Naive B cell (primary cell): ENCODE measurements at regions not wholly inside any gene's neighbourhood (a gene's known extent, or its start where the extent isn't known, plus 50 kb on each side); places are given as distances from the start of the nearest gene placed in this dataset.
"Not testable (repeated sequence)": the region's sequence is repeated elsewhere in the genome, so short reads cannot be mapped to it uniquely, and the experiment has no call there.

Experiments
- ATAC-seq, 2 donors: fragments of 150-1000 bp; cut with Tn5 transposase; 2 replicates each; pipeline ENCODE4 v1.10.0; 2021; ENCODE audit warnings: low read depth in 2 of 2, mild to moderate bottlenecking in 2 of 2, moderate library complexity in 2 of 2
- DNase-seq: peaks from one replicate; pipeline ENCODE4 v3.0.0; 2022
- H3K27ac Mint-ChIP-seq, 6 donors: one replicate each; pipeline ENCODE4 v1.8.0; 2020 to 2022; ENCODE audit warnings: mild to moderate bottlenecking in 6 of 6, mixed read lengths in 6 of 6, moderate library complexity in 5 of 6, inconsistent platforms in 2 of 6
- H3K27me3 Mint-ChIP-seq, 3 donors: one replicate each; pipeline ENCODE4 v1.8.0; 2021 to 2022; ENCODE audit warnings: mixed read lengths in 3 of 3, mild to moderate bottlenecking in 1 of 3
- H3K36me3 Mint-ChIP-seq, 2 donors: one replicate each; pipeline ENCODE4 v1.8.0; 2020 to 2022; ENCODE audit warnings: mixed read lengths in 2 of 2, inconsistent platforms in 1 of 2, mild to moderate bottlenecking in 1 of 2
- H3K4me1 Mint-ChIP-seq, 3 donors: one replicate each; pipeline ENCODE4 v1.8.0; 2020 to 2022; ENCODE audit warnings: mixed read lengths in 3 of 3, inconsistent platforms in 1 of 3, mild to moderate bottlenecking in 1 of 3, moderate library complexity in 1 of 3
- H3K4me3 Mint-ChIP-seq, 8 donors: one replicate each; pipeline ENCODE4 v1.8.0; 2020 to 2022; ENCODE audit warnings: mild to moderate bottlenecking in 8 of 8, mixed read lengths in 8 of 8, moderate library complexity in 8 of 8, inconsistent platforms in 2 of 8
- H3K9me3 Mint-ChIP-seq, 7 donors: one replicate each; pipeline ENCODE4 v1.8.0; 2020 to 2022; ENCODE audit warnings: mixed read lengths in 7 of 7, mild to moderate bottlenecking in 5 of 7, inconsistent platforms in 2 of 7, moderate library complexity in 1 of 7

GRCh38 chr17:63019138-63019873 is 53.3 kb downstream of the TANC2 start:
- Mint-ChIP-seq H3K27ac (no peak overlapping the region), H3K27me3 (no peaks in the 10 kb centered on the region), H3K36me3 (peaks cover 0 to 10% of the 10 kb centered on the region in 2 donors), H3K4me1 (no peaks in the 10 kb centered on the region), H3K4me3 (no peak overlapping the region), H3K9me3 (peaks cover 0 to 8% (median 0%) of the 10 kb centered on the region in 7 donors)
- no peak for DNase-seq
- ATAC-seq: no peak

- ATAC-seq: no peak
- Mint-ChIP-seq H3K9me3 (peaks cover 0 to 8% (median 0%) of the 10 kb centered on the region in 7 donors), H3K27me3 (no peaks in the 10 kb centered on the region), H3K4me3 (no peak overlapping the region), H3K27ac (no peak overlapping the region), H3K36me3 (peaks cover 0 to 4% of the 10 kb centered on the region in 2 donors), H3K4me1 (no peaks in the 10 kb centered on the region)
- no peak for DNase-seq
Measured at GRCh38 chr17:63022567-63022966, 56.5 kb downstream of the TANC2 start.

- H3K27ac Mint-ChIP-seq: peak overlapping the region in 1 of 6 donors; percentile 12
Measured at GRCh38 chr17:63023049-63023448, 57.0 kb downstream of the TANC2 start.

GRCh38 chr17:63024201-63024600 is 58.2 kb downstream of the TANC2 start:
- H3K27ac Mint-ChIP-seq: no peak overlapping the region
- no peak for DNase-seq
- H3K9me3 Mint-ChIP-seq: peaks cover 0 to 8% (median 0%) of the 10 kb centered on the region in 7 donors
- H3K4me3 Mint-ChIP-seq: no peak overlapping the region
- ATAC-seq: no peak
- H3K36me3 Mint-ChIP-seq: no peaks in the 10 kb centered on the region
- H3K27me3 Mint-ChIP-seq: no peaks in the 10 kb centered on the region
- peaks cover 0 to 3% (median 0%) of the 10 kb centered on the region in 3 donors for H3K4me1 Mint-ChIP-seq

More at GRCh38 chr17:63023049-63023448, 57.0 kb downstream of the TANC2 start:
- Mint-ChIP-seq H3K36me3 (peaks cover 0 to 4% of the 10 kb centered on the region in 2 donors), H3K4me3 (no peak overlapping the region), H3K4me1 (peaks cover 0 to under 1% (median 0%) of the 10 kb centered on the region in 3 donors), H3K9me3 (peaks cover 0 to 8% (median 0%) of the 10 kb centered on the region in 7 donors), H3K27me3 (no peaks in the 10 kb centered on the region)
- no peak for ATAC-seq
- DNase-seq: no peak

- Mint-ChIP-seq H3K4me1 (peaks cover 0 to 3% (median 0%) of the 10 kb centered on the region in 3 donors), H3K4me3 (no peak overlapping the region), H3K27me3 (no peaks in the 10 kb centered on the region), H3K27ac (no peak overlapping the region), H3K36me3 (no peaks in the 10 kb centered on the region), H3K9me3 (peaks cover 0 to 8% (median 0%) of the 10 kb centered on the region in 7 donors)
- DNase-seq (no peak), ATAC-seq (no peak)
Measured at GRCh38 chr17:63024716-63025115, 58.7 kb downstream of the TANC2 start.

- H3K4me1 Mint-ChIP-seq, DNase-seq, ATAC-seq, H3K4me3 Mint-ChIP-seq, H3K27me3 Mint-ChIP-seq, H3K36me3 Mint-ChIP-seq, H3K9me3 Mint-ChIP-seq: not testable (repeated sequence)
- H3K27ac Mint-ChIP-seq: peak overlapping the region in 1 of 6 donors; percentile 0
Measured at GRCh38 chr17:63025637-63026036, 59.6 kb downstream of the TANC2 start.

GRCh38 chr17:63029541-63029940 is 63.5 kb downstream of the TANC2 start:
- Mint-ChIP-seq H3K4me3 (no peak overlapping the region), H3K27me3 (no peaks in the 10 kb centered on the region), H3K9me3 (peaks cover 0 to 2% (median 0%) of the 10 kb centered on the region in 7 donors), H3K36me3 (peaks cover 0 to 4% of the 10 kb centered on the region in 2 donors), H3K4me1 (peaks cover 0 to 5% (median 3%) of the 10 kb centered on the region in 3 donors), H3K27ac (no peak overlapping the region)
- ATAC-seq: no peak
- DNase-seq: no peak

GRCh38 chr17:63032142-63032541 is 66.1 kb downstream of the TANC2 start:
- H3K9me3 Mint-ChIP-seq: peaks cover 0 to 2% (median 0%) of the 10 kb centered on the region in 7 donors
- peaks cover 0 to 4% of the 10 kb centered on the region in 2 donors for H3K36me3 Mint-ChIP-seq
- no peaks in the 10 kb centered on the region for H3K27me3 Mint-ChIP-seq
- no peak overlapping the region for H3K27ac Mint-ChIP-seq
- ATAC-seq (no peak), DNase-seq (no peak)
- peaks cover 7 to 18% (median 8%) of the 10 kb centered on the region in 3 donors for H3K4me1 Mint-ChIP-seq
- H3K4me3 Mint-ChIP-seq: no peak overlapping the region

- DNase-seq (no peak), ATAC-seq (no peak)
- Mint-ChIP-seq H3K27ac (no peak overlapping the region), H3K4me3 (no peak overlapping the region), H3K9me3 (peaks cover 0 to 2% (median 0%) of the 10 kb centered on the region in 7 donors), H3K27me3 (no peaks in the 10 kb centered on the region), H3K36me3 (peaks cover 0 to 4% of the 10 kb centered on the region in 2 donors), H3K4me1 (peaks cover 6 to 18% (median 8%) of the 10 kb centered on the region in 3 donors)
Measured at GRCh38 chr17:63033142-63033541, 67.1 kb downstream of the TANC2 start.

GRCh38 chr17:63035271-63035670 is 69.2 kb downstream of the TANC2 start:
- Mint-ChIP-seq H3K27ac (peak overlapping the region in 1 of 6 donors; percentile 17), H3K4me1 (peaks cover 4 to 18% (median 12%) of the 10 kb centered on the region in 3 donors), H3K4me3 (no peak overlapping the region), H3K36me3 (peaks cover 0 to 4% of the 10 kb centered on the region in 2 donors), H3K27me3 (no peaks in the 10 kb centered on the region), H3K9me3 (peaks cover 0 to 2% (median 0%) of the 10 kb centered on the region in 7 donors)
- ATAC-seq: no peak
- DNase-seq: no peak

GRCh38 chr17:63035695-63036094 is 69.7 kb downstream of the TANC2 start:
- peaks cover 0 to 2% (median 0%) of the 10 kb centered on the region in 7 donors for H3K9me3 Mint-ChIP-seq
- peak overlapping the region in 1 of 8 donors; percentile 2 for H3K4me3 Mint-ChIP-seq
- H3K27ac Mint-ChIP-seq: peak overlapping the region in 3 of 6 donors; percentile 1 to 17 (median 17)
- no peaks in the 10 kb centered on the region for H3K27me3 Mint-ChIP-seq
- DNase-seq (peak; percentile 9), ATAC-seq (peak; percentile 75 to 76)
- H3K4me1 Mint-ChIP-seq: peaks cover 4 to 18% (median 12%) of the 10 kb centered on the region in 3 donors
- H3K36me3 Mint-ChIP-seq: peaks cover 0 to 4% of the 10 kb centered on the region in 2 donors

- ATAC-seq: no peak
- Mint-ChIP-seq H3K4me3 (no peak overlapping the region), H3K27me3 (no peaks in the 10 kb centered on the region), H3K36me3 (no peaks in the 10 kb centered on the region), H3K9me3 (no peaks in the 10 kb centered on the region), H3K27ac (peak overlapping the region in 1 of 6 donors; percentile 55), H3K4me1 (peaks cover 4 to 13% (median 12%) of the 10 kb centered on the region in 3 donors)
- DNase-seq: no peak
Measured at GRCh38 chr17:63039342-63039741, 73.3 kb downstream of the TANC2 start.

- H3K4me3 Mint-ChIP-seq: no peak overlapping the region
- H3K4me1 Mint-ChIP-seq: peaks cover 4 to 13% (median 12%) of the 10 kb centered on the region in 3 donors
- no peak for DNase-seq
- peak overlapping the region in 1 of 6 donors; percentile 74 for H3K27ac Mint-ChIP-seq
- H3K36me3 Mint-ChIP-seq: no peaks in the 10 kb centered on the region
- H3K9me3 Mint-ChIP-seq: no peaks in the 10 kb centered on the region
- ATAC-seq: no peak
- no peaks in the 10 kb centered on the region for H3K27me3 Mint-ChIP-seq
Measured at GRCh38 chr17:63039899-63040602, 74.0 kb downstream of the TANC2 start.
